Urinary bladder (tissue), 3 donors: ENCODE measurements at regions not wholly inside any gene's neighbourhood (a gene's known extent, or its start where the extent isn't known, plus 50 kb on each side); places are given as distances from the start of the nearest gene placed in this dataset.

ENCODE experiments used
- DNase-seq: peaks from one replicate; pipeline ENCODE4 v3.0.0-alpha.2; 2015; ENCODE audit errors: extremely low spot score
- H3K27ac ChIP-seq: one replicate; pipeline ENCODE4 v1.5.1; 2013; ENCODE audit warnings: low read depth, mild to moderate bottlenecking, moderate library complexity
- H3K36me3 ChIP-seq: one replicate; pipeline ENCODE4 v1.6.1; 2013; ENCODE audit warnings: mild to moderate bottlenecking, moderate library complexity; ENCODE audit not compliant: insufficient read depth
- H3K4me1 ChIP-seq: one replicate; pipeline ENCODE4 v1.6.1; 2013; ENCODE audit warnings: mild to moderate bottlenecking, moderate library complexity; ENCODE audit not compliant: insufficient read depth
- H3K4me3 ChIP-seq: one replicate; pipeline ENCODE4 v1.5.1; 2013; ENCODE audit warnings: low read depth, low read length
- WGBS: extraction: QIAGEN DNeasy Blood & Tissue Kit; methylation state at CpG from one replicate; pipeline ENCODE4 v1.1.7; 2013; 5-methylcytosine and 5-hydroxymethylcytosine counted together
- donor health status: healthy with polysubstance abuse.
- donor health status: healthy.

DNA sequence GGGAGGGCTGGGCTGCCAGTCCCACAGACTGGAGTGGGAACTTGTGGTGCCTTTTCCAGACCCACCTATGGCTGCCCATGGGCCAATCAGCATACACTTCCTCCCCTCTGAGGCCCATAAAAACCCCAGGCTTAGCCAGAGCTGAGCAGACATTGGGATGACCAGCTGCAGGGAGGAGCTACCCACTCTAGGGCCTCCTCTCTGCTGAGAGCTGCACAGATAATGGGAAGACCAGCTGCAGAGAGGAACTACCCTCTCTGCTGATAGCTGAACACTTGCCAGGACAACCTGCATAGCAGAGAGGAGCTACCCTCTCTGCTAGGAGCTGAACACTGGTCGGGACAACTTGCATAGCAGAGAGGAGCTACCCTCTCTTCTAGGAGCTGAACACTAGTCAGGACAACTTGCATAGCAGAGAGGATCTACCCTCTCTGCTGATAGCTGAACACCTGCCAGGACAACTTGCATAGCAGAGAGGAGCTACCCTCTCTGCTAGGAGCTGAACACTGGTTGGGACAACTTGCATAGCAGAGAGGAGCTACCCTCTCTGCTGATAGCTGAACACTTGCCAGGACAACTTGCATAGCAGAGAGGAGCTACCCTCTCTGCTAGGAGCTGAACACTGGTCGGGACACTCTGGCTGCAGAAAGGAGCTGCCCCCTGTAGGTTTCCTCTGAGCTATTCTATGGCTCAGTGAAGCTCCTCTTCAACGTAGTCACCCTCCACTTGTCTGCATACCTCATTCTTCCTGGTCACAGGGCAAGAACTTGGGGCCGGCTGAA lies 88.3 kb upstream of the CACUL1 start:
- H3K27ac ChIP-seq = no peak overlapping the region
- H3K36me3 ChIP-seq = no peaks in the 10 kb centered on the region
- H3K4me3 ChIP-seq = no peak overlapping the region
- 79% methylated on average over 4 of the region's 4 CpGs for WGBS
- DNase-seq = no peak
- no peaks in the 10 kb centered on the region for H3K4me1 ChIP-seq

DNA sequence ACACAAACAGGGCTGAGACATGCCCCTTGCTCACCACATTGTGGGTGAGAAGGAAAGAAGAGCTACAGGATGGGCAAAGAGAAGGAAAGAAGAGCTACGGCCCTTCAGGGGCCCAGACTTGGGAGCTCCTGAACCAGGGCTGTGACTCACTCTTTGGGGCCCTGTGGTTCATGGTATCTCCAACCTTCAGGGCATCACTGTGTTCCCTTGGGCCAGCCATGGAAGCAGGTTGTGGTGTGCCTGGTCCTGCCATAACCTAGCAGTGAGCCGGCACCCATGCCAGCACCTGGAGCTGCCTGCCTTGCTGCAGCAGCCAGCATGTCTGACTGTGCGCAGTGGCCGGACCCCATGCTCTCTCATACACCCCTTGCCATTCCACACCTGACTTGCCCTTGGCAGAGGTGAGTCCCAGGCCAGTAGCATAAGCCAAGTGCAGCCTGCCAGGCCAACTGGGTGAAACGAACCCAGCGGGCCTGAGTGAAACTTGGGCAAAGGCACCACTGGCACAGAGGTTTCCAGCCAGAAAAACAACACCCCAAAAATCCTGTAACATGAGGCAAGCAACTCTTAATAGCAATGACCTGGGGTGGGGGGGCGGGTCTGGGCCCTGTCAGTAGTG lies 89.0 kb upstream of the CACUL1 start:
- no peak for DNase-seq

GRCh38 chr10:118844731-118845521 lies 90.2 kb upstream of the CACUL1 start:
- DNase-seq = no peak
- no peaks in the 10 kb centered on the region for H3K4me1 ChIP-seq
- no peaks in the 10 kb centered on the region for H3K36me3 ChIP-seq
- H3K4me3 ChIP-seq = no peak overlapping the region
- 44% methylated on average over 6 of the region's 6 CpGs for WGBS
- H3K27ac ChIP-seq = no peak overlapping the region

More for the DNA sequence above, 89.0 kb upstream of the CACUL1 start:
- WGBS = 94% methylated on average over 7 of the region's 7 CpGs
- H3K4me1 ChIP-seq = no peaks in the 10 kb centered on the region
- no peaks in the 10 kb centered on the region for H3K36me3 ChIP-seq
- no peak overlapping the region for H3K27ac ChIP-seq
- no peak overlapping the region for H3K4me3 ChIP-seq

GRCh38 chr10:118845776-118846175 lies 91.0 kb upstream of the CACUL1 start:
- WGBS = 93% methylated on average over 2 of the region's 2 CpGs
- no peak for DNase-seq

GRCh38 chr10:118850418-118851061 lies 95.8 kb upstream of the CACUL1 start:
- no peak overlapping the region for H3K27ac ChIP-seq
- WGBS = 39% methylated on average over 3 of the region's 3 CpGs
- DNase-seq = no peak

More at GRCh38 chr10:118845776-118846175, 91.0 kb upstream of the CACUL1 start:
- no peaks in the 10 kb centered on the region for H3K4me1 ChIP-seq
- no peaks in the 10 kb centered on the region for H3K36me3 ChIP-seq
- H3K4me3 ChIP-seq = no peak overlapping the region
- H3K27ac ChIP-seq = no peak overlapping the region

DNA sequence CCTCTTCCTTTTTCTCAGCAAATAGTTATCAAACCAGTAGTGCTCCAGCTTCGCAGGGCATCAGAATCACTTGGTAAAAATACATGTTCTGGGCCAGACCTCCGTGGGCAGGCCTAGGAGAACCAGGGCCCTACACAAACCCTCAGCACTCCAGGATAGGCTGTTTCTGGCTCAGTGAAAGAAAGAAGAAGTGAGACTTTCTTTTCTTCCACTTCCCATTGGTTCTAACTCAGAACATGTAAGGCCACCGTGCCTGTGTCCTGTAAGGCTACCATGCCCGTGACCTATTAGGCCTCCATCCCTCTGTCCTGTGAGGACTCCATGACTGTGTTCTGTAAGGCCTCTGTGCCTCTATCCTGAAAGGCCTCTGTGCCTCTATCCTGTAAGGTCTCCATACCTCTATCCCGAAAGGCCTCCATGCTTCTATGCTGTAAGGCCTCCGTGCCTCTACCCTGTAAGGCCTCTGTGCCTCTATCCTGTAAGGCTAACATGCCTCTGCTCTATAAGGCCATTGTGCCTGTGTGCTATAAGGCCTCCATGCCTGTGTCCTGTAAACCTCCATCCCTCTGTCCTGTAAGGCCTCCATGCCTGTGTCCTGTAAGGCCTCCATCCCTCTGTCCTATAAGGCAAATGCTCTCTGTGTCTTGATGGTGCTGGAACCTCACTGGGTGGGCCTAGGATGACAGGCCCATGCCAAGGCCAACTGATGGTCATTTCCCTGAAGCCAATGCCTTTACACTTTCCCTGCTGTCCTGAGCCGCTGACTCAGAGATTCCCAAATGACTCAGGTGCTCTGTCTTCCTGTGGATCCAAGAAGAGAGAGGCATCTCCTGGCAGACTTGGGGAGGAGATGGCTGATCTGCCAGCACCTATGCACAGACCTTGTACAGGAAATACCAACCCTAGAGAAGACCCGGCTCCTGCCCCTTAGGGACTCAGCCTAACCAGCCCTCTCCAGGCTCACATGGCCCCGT lies 96.6 kb upstream of the CACUL1 start:
- Histone ChIP-seq H3K4me3 (no peak overlapping the region), H3K36me3 (no peaks in the 10 kb centered on the region), H3K4me1 (no peaks in the 10 kb centered on the region), H3K27ac (no peak overlapping the region)
- 94% methylated on average over 9 of the region's 9 CpGs for WGBS
- no peak for DNase-seq

More at GRCh38 chr10:118850418-118851061, 95.8 kb upstream of the CACUL1 start:
- H3K4me3 ChIP-seq = no peak overlapping the region
- H3K36me3 ChIP-seq = no peaks in the 10 kb centered on the region
- H3K4me1 ChIP-seq = no peaks in the 10 kb centered on the region

- Histone ChIP-seq H3K27ac (no peak overlapping the region), H3K4me3 (no peak overlapping the region), H3K4me1 (no peaks in the 10 kb centered on the region), H3K36me3 (no peaks in the 10 kb centered on the region)
- WGBS = 70% methylated on average over 6 of the region's 6 CpGs
- DNase-seq = no peak
Measured at GRCh38 chr10:118853916-118854315, 99.1 kb upstream of the CACUL1 start.

DNA sequence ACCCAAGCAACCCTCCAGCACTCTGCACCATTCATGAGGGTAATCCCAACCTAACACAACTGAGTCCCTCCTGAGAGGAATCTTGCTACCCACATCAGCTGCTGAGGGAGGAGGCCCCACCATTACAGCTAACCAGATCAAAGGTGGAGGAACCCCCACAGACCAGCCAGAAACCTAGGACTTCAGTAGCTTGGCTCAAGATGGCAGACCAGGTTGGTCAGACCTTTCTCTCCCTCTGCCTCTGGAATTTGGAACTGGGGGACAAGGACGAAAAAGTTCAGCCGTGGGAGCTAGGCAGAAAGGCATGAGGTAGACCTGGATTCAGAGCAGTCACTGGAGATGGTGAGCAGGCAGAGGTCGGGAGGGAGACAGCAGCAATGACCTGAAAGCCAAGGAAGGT lies 101.3 kb upstream of the CACUL1 start:
- WGBS = 87% methylated on average over 3 of the region's 3 CpGs
- Histone ChIP-seq H3K4me3 (no peak overlapping the region), H3K27ac (no peak overlapping the region), H3K4me1 (no peaks in the 10 kb centered on the region), H3K36me3 (no peaks in the 10 kb centered on the region)
- no peak for DNase-seq

DNA sequence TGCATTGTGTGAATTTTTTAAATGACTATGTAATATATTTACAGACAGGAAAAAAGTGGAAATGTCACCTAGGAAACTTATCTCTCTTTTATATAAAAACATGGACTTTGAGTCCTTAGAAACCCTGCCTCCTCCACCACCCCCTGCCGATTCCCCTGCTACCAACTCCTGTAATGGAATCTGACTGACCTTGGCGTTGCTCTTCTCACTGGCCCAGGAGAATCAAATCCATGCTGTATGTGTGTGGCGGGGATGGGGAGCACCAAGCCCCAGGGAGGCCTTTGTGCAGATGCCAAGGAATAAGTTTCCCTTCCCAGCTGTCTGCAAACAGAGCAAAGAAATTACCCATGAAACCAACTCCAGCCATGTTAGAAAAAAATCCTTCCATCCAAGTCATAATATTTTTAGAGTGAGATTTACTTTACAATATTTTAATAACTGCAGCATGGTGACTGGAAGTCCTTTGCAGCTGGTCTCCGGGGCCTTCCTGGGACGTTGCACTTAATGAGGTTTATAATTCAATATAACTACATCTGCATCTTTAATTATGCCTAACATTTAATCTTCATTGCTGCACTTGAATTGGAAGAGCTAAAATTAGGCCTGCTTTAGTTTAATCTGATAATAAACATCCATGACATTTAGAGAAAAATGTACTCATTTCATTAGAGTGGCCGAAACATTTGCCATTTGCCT lies 111.4 kb upstream of the CACUL1 start:
- WGBS = 25% methylated on average over 6 of the region's 6 CpGs
- Histone ChIP-seq H3K4me3 (no peak overlapping the region), H3K4me1 (no peaks in the 10 kb centered on the region), H3K36me3 (no peaks in the 10 kb centered on the region), H3K27ac (no peak overlapping the region)
- no peak for DNase-seq

- no peaks in the 10 kb centered on the region for H3K36me3 ChIP-seq
- no peaks in the 10 kb centered on the region for H3K4me1 ChIP-seq
- H3K4me3 ChIP-seq = no peak overlapping the region
- 94% methylated on average over 3 of the region's 3 CpGs for WGBS
- no peak overlapping the region for H3K27ac ChIP-seq
- no peak for DNase-seq
Measured at GRCh38 chr10:118867768-118868167, 113.0 kb upstream of the CACUL1 start.

DNA sequence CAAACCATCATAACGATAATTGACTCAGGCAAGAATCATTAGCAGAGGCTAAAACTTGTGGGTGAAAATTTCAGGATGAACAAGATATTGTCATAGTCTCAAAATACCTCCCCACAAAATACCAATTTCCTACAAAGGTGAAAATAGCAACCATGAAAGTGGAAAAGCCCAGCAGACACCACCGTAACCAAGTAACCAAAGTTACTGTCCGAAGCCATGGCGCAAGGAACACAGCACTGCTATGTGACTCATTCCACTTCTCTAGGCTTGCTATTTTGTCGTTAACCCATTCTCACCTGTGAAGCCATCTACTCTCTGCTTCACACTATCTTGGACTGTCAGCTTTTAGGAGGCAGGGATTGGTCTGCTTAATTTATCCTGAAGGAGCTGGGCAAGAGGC lies 113.8 kb upstream of the CACUL1 start:
- Histone ChIP-seq H3K4me3 (no peak overlapping the region), H3K4me1 (no peaks in the 10 kb centered on the region), H3K27ac (no peak overlapping the region), H3K36me3 (no peaks in the 10 kb centered on the region)
- 88% methylated on average over 5 of the region's 5 CpGs for WGBS
- DNase-seq = no peak
